HS-5 (cell line): ENCODE measurements at regions not wholly inside any gene's neighbourhood (a gene's known extent, or its start where the extent isn't known, plus 50 kb on each side); places are given as distances from the start of the nearest gene placed in this dataset.

ENCODE experiments used
- DNase-seq: peaks from one replicate; pipeline ENCODE4 v3.0.0-alpha.2; 2012; ENCODE audit warnings: low read depth

DNA sequence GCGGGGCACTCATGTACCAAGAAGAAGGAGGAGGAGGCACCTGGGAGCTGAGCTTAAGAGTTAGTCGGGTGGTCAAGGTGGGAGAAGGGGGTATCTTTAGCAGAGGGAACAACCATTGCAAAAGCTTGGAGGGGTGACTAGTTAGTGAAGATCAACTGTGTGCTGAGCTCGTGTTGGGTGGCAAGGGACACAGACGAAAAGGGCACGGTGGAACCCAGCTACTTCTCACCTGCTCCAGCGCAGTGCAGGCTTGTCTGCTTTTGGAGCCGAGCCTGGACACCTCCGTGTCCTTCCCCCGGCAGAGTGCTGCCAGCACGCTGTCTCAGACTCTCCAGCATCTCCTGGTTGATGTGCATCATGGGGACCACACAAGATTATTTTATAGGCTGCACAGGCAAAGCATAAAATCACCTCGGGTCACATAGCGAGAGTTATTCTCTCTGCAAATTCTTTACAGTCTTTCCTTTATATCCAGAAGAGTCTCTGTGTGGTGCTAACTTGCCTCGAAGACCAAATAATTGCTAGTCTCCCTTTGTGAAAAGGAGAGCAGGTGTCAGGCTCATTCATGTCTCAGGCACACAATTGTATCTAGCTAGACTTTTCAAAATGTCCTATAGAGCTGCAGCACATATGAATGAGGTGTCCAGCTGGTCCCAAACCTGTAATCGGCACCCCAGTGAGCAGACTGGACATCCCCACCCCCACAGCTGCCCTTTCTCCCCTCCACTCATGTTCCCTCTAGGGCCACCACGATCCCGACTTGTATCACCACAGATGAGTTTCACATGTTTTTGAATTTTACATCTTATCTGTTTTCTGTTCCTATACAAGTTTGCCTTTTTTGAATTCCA is 123.4 kb downstream of the CEBPB start:
- DNase-seq, result no peak

DNA sequence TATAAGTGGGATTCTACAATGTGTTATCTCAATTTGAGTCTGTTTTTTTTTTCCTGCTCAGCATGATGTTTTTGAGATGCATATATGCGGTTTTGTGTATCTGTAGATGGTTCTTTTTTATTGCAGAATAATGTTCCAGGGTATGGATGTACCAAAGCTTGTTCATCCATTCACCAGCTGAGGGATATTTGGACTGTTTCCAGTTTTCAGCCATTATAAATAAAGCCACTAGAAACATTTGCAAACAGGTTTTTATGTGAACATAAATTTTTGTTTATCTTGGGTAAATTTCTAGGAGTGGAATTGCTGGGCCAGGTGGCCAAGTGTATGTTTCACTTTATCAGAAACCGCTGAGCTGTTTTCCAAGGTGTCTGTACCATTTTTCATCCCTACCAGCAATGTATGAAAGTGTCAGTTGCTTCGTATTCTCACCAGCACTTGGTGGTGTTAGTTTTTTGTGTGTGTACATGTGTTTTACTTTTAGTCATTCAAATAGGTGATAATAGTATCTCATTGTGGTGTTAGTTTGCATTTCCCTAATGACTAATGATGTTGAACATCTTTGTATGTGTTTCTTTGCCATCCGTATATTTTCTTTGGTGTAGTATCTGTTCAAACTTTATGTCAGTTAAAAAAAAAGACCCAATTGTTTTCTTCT is 124.2 kb downstream of the CEBPB start:
- DNase-seq, result no peak

- no peak for DNase-seq
These were observed 125.2 kb downstream of the CEBPB start for GRCh38 chr20:50315586-50316551.

DNA sequence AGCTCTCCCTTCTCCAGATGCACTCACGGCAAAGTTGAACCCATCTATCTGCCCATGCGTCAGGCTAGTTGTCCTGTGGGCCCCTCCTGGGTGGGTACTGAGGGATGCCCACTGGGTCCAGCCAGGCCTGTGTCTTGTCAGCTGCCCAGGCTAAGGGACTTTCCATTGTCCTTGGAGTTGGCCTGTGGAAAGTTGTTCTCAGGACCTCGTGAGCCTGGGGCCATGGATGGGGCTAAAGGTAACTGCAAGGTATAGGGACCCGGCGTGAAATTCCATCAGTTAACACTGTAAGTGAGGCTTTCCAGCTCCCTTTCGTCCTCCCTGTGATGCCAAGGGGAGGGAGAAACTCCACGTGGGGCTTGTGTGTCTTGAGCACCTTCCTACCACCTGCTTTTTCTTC is 126.5 kb downstream of the CEBPB start:
- DNase-seq, result no peak

DNA sequence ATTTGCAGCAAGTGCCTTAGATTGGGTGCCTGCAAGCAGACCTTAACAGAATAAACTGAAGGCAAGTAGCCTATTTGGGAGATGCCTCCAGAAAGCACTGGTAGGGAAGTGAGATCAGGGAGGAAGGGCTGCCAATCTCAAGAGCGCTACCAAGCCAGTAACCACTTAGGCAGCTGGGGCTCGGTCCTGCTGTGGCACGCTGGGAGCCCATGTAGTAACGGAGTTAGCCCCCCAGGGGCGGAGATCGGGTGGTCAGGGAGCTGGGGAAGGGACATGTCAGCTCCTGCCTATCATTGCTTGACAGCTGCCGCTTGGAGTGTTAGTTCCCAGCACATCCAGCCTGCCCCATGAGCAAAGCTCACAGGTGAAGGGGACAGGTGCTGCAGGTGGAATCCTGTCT is 127.0 kb downstream of the CEBPB start:
- DNase-seq, result no peak

GRCh38 chr20:50318710-50319109 is 128.1 kb downstream of the CEBPB start:
- no peak for DNase-seq

DNA sequence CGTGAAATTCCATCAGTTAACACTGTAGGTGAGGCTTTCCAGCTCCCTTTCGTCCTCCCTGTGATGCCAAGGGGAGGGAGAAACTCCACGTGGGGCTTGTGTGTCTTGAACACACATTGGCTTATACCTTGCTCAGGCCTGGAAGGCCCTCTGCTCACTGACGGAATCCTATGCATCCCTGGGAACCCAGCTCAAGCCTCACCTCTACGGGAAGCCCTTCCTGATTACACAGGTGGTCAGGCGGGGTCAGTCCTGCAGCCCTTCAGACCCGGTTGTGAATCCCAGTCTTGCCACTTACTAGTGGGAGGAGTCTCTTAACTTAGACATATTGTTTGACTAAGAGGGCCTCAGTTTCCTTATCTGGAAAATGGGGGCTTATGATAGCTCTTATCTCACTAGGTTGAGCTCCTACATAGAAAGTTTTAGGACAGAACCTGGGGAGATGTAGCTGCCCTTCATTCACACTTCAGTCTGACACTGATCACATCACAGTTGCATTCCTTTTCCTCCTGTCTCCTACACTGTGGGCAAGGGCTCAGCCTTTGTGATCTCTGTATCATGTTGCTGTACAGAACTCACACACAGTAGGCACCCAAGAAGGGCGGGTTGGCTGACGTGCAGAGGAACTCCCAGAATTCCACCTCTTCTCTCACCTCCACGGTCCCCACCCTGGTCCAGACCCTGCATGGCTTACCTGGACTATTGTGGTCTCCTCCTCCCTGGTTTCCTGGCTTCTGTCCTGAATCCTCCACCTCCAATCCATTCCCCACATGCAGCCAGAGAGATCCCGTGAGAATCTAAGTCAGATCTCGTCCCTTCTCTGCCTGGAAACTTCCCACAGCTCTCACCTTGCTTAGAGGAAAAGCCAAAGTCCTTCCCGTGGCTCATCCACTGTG is 129.6 kb downstream of the CEBPB start:
- DNase-seq, result no peak

- DNase-seq, result peak; percentile 97
These were observed 130.5 kb downstream of the CEBPB start for GRCh38 chr20:50320901-50321796.

DNA sequence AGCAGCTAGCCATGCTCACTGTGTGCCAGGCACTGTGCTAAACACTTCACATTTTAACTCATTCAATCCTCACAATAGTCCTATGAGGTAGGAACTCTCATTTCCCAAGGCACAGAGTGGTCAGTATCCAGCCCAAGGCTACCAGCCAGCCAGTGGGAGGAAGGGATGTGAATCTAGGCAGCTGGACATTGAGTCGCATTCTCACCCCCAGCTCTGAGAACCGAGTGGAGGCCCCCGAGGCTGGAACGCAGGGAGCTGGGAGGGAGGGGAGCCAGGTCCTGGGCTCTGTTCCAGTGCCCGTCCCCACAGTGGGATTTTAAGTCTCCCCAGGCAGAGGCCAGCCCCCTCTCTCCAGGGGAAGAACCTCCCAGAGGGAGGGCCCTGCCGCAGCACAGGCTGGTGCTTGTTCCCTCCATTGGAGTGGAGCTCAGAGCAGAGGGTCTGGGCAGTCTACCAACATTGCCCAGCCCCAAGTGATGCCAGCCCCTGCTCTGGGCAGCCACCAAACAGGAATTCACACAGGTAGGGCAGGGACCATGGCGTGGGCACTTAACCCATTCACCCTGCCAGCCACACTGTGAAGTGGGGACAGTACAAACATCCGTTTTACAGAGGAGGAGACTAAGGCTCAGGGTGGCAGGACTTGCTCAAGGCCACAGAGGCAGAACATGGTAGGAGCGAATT is 131.3 kb downstream of the CEBPB start:
- DNase-seq, result no peak

GRCh38 chr20:50322703-50323131 is 132.1 kb downstream of the CEBPB start:
- no peak for DNase-seq

DNA sequence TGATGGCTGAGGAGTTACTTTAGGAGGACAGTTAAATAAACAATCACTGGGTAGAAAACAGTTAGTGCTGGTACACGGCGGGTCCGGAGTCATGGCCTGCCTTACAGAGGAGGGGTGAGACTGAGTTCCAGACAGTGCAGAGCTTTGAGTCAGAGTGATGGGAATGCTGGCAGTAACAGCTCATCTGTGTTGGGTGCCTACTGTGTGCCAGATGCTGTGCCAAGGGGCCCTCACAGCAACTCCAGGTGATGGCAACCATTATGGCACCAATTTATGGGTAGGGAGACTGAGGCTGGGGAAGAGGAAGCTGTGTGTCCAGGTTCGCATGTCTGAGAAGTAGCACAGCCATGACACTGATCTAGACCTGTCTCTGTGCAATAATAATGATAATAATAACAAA is 132.6 kb downstream of the CEBPB start:
- no peak for DNase-seq

DNA sequence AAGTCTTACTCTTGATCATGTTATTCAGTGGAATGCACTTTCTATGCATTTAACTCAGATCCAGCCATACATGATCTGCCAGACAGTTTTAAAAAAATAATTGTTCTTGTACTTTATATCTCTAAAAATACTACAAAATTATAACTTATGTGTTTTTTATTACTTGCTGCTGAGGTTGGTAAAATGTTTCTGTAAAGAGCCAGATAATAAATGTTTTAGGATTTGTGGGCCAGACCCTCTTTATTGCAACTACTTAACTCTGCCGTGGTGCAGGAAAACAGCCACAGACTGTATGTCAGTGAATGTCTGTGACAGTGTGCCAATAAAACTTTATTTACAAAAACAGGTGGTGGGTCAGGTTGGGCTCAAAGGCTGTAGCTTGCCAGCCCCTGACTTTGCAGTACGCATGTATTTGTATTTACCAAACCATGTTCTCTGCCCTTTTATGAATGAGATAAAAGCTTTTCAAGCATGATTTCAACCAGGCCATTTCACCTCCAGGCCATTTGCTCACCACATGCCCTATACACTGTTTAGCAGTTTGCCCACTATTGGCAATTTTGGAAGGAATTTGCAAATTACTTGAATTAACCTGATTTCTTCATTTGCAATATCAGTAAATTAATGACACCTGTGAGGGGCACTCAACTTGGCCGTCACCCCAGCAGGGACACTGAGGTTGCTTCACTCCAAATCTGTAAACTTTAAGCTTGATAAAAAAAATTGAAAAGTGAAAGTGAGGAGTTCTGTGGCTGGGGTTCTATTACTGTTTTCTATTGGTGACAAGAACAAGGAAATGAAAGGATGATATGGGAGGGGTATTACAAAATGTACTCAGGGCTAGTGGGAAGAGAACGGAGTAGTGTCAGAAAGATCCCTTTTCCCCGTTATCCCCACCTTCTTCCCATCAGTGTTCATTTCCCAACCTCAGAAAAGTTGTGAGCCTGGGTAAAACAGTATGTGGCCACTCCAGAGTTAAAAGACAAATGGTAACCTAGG is 133.4 kb downstream of the CEBPB start:
- DNase-seq, result no peak

DNA sequence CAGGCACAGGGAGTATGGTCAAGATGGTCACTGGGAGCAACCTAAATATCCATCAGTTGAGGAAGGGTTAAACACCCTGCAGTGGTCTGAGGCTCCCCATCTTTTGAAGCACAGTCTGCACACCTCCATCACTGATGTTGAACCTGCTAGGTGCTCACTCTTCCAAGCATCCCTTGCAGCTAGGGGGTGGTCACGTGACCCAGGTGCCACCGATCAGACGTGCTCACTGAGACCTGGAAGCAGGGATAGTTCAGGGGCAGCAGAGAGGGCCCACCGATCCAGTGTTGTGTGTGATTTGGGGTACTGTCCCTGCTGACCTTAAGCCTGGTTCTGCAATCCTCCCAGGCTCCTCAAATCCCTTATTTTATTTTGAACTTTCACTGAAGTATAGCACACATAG is 134.6 kb downstream of the CEBPB start:
- DNase-seq, result no peak

DNA sequence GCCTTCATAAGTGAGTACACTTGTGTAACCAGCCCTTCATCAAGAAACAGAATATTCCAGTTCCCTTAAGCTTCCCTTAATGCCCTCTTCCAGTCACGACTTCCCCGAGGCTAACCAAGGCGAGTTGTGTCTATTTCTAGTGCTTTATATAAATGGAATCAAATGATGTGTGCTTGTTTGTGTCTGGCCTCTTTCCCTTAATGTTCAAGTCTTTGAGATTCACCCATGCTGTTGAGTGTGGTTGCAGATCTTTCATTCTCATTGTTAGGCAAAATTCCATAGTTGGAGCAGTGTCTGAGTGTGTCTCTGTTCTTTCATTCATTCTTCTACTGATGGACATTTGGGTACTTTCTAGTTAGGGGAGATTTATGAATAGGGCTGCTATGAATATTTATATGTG is 135.0 kb downstream of the CEBPB start:
- DNase-seq, result no peak

DNA sequence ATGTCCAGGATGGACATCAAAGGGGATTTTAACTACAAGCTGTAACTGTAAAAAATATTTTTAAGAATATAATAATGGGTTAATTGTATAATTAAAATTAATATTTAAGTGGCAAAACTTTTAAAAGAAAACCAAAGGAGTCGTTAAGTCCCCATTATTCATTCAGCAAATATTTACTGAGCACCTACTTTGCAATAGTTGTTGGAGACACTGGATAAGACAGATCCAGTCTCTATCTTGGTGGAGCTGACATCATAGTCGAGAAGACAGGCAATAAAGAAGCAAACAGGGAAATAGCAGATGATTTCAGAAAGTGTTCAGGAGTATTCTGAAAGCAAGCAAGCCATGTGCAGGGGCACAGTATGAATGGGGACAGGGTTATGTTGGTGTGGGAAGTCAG is 137.0 kb downstream of the CEBPB start:
- no peak for DNase-seq

- no peak for DNase-seq
These were observed 137.8 kb downstream of the CEBPB start for GRCh38 chr20:50328222-50328979.

GRCh38 chr20:50328996-50329898 is 138.6 kb downstream of the CEBPB start:
- DNase-seq, result no peak
